ENCODE measurements at regions not wholly inside any gene's neighbourhood (a gene's known extent, or its start where the extent isn't known, plus 50 kb on each side); places are given as distances from the start of the nearest gene placed in this dataset.

DNA sequence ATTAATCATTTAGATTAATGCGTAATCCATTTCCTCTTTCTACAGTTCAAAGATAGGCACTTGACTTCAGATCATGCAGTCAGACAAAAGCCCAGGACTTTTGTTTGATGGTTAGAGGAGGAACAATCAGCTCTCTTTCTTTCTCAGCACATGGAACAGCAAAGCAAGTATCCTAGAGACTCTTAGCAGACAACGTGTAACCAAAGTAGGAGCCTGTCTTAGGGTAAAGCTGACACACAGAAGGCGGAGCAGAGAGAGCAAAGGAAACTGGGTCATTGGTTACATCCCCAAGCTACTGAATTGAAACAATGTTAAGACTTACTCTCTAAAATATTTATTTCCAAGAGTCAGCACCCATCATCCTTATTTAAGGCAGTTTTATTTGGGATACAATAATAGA, 110.0 kb upstream of the HES1 start:
- Histone ChIP-seq H3K36me3 (no peaks in the 10 kb centered on the region), H3K4me1 (no peaks in the 10 kb centered on the region), H3K9me3 (no peaks in the 10 kb centered on the region), H3K4me3 (no peak overlapping the region), H3K27ac (no peak overlapping the region), H3K27me3 (no peaks in the 10 kb centered on the region)
- intact Hi-C loops (cut with DNase I; ENCODE audit: low total_unique reads): no loop called here
- no peak for DNase-seq (ENCODE audit: low spot score in 2 of 2)
- TF ChIP-seq, protein P1, sequence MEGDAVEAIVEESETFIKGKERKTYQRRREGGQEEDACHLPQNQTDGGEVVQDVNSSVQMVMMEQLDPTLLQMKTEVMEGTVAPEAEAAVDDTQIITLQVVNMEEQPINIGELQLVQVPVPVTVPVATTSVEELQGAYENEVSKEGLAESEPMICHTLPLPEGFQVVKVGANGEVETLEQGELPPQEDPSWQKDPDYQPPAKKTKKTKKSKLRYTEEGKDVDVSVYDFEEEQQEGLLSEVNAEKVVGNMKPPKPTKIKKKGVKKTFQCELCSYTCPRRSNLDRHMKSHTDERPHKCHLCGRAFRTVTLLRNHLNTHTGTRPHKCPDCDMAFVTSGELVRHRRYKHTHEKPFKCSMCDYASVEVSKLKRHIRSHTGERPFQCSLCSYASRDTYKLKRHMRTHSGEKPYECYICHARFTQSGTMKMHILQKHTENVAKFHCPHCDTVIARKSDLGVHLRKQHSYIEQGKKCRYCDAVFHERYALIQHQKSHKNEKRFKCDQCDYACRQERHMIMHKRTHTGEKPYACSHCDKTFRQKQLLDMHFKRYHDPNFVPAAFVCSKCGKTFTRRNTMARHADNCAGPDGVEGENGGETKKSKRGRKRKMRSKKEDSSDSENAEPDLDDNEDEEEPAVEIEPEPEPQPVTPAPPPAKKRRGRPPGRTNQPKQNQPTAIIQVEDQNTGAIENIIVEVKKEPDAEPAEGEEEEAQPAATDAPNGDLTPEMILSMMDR (IDR thresholded peaks at IDR 0.05): no peak
- no peak for TF ChIP-seq POLR2A (IDR thresholded peaks at IDR 0.05)
- no peak for TF ChIP-seq POLR2AphosphoS5 (IDR thresholded peaks at IDR 0.05)

DNA sequence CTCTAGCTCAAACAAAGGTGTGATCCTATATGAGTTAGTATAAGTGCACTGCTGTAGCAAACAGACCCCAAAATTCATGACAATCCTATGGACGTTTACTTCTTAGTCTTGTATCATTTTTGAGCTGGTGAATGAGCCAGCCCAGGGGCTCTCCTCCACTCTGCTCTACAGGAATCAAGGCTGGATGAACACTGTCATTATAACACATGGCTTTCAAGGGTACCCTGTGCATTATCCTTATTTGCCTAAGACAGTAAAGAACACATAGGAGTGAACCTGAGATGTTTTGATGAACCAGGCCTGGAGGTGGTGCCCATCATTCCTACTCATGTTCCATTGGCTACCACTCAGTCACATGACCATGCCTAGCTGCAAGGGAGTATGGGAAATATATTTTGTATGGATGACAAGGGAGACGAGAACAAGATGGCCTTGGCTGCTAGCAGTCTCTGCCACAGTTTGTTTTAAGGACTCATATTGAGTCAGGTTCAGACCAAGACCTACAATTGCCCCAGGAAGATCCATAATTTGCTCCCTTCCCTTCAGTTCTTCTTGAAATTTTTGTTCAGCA, 107.4 kb upstream of the HES1 start:
- H3K27ac ChIP-seq: no peak overlapping the region
- H3K4me3 ChIP-seq: no peak overlapping the region
- no peaks in the 10 kb centered on the region for H3K36me3 ChIP-seq
- H3K9me3 ChIP-seq: no peaks in the 10 kb centered on the region
- no peaks in the 10 kb centered on the region for H3K4me1 ChIP-seq
- no peaks in the 10 kb centered on the region for H3K27me3 ChIP-seq
- DNase-seq (ENCODE audit: low spot score in 2 of 2): no peak
- TF ChIP-seq, protein P1 (IDR thresholded peaks at IDR 0.05): no peak
- TF ChIP-seq POLR2A (IDR thresholded peaks at IDR 0.05) (no peak), POLR2AphosphoS5 (IDR thresholded peaks at IDR 0.05) (no peak)
- intact Hi-C loops (cut with DNase I; ENCODE audit: low total_unique reads): no loop called here

DNA sequence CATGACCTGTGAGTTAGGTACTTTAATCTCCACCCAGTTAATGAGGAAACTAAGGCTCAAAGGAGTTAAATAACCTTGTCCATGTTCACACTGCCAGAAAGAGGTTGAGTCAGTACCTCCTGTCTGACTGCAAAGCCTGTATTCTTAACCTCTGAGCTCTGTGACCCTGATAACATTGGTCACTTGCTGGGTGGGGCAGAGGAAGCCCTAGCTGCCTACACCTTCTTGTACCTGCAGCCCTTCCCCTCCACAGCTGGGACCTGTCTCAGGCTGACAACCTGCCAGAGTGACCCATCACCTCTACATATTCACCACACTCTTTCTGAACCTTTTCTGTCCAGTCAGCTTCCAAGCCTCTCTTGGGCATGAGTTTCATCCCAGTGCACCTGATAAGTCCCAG, 106.1 kb upstream of the HES1 start:
- Histone ChIP-seq H3K4me3 (no peak overlapping the region), H3K27ac (no peak overlapping the region), H3K4me1 (no peaks in the 10 kb centered on the region), H3K27me3 (no peaks in the 10 kb centered on the region), H3K36me3 (no peaks in the 10 kb centered on the region), H3K9me3 (no peaks in the 10 kb centered on the region)
- TF ChIP-seq POLR2AphosphoS5 (IDR thresholded peaks at IDR 0.05) (no peak), POLR2A (IDR thresholded peaks at IDR 0.05) (no peak)
- TF ChIP-seq, protein P1 (IDR thresholded peaks at IDR 0.05): no peak
- DNase-seq (ENCODE audit: low spot score in 2 of 2): no peak
- intact Hi-C loops (cut with DNase I; ENCODE audit: low total_unique reads): no loop called here

DNA sequence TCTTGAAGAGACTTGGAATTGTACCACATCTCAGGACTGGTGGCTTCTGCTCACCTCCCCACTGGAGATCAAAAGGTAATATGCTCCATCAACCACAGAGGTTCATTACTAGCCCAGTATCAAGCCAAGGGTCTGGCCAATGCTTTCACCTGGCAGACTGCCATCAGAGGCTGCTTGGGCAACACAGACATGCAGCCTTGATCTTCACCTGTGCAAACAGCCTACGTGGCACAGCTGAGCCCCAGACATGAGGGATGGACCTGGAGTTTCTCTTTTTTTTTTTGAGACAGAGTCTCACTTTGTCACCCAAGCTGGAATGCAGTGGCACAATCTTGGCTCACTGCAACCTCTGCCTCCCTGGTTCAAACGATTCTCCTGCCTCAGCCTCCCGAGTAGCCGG, 105.6 kb upstream of the HES1 start:
- TF ChIP-seq, protein P1 (IDR thresholded peaks at IDR 0.05): no peak
- TF ChIP-seq POLR2A (IDR thresholded peaks at IDR 0.05) (no peak), POLR2AphosphoS5 (IDR thresholded peaks at IDR 0.05) (no peak)
- Histone ChIP-seq H3K27ac (no peak overlapping the region), H3K4me1 (no peaks in the 10 kb centered on the region), H3K27me3 (no peaks in the 10 kb centered on the region), H3K4me3 (no peak overlapping the region), H3K36me3 (no peaks in the 10 kb centered on the region), H3K9me3 (no peaks in the 10 kb centered on the region)
- intact Hi-C loops (cut with DNase I; ENCODE audit: low total_unique reads): no loop called here
- no peak for DNase-seq (ENCODE audit: low spot score in 2 of 2)

DNA sequence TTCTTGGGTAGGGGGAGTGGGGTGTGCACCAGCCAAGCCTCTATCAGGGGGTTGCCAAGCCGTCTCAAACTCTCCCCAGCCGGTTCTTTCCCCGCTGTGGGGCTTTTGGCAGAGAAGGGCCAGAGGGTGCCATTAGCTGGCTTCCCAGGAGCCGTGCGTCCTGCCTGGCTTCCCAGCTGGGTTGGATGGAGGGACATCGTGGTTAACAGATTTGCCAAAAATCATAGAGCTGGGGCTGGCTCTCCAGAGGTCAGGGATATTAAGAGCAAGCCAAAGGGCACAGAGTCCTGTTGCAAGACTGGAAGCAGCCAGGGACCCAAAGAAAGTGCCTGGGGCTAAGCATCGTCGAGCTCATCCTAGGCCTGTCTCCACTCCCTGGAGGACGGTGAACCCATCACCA, 104.6 kb upstream of the HES1 start:
- intact Hi-C loops (cut with DNase I; ENCODE audit: low total_unique reads): no loop called here
- H3K36me3 ChIP-seq: no peaks in the 10 kb centered on the region
- TF ChIP-seq POLR2AphosphoS5 (IDR thresholded peaks at IDR 0.05) (no peak), POLR2A (IDR thresholded peaks at IDR 0.05) (no peak)
- TF ChIP-seq, protein P1 (IDR thresholded peaks at IDR 0.05): no peak
- no peak overlapping the region for H3K4me3 ChIP-seq
- no peaks in the 10 kb centered on the region for H3K27me3 ChIP-seq
- H3K9me3 ChIP-seq: no peaks in the 10 kb centered on the region
- H3K4me1 ChIP-seq: no peaks in the 10 kb centered on the region
- no peak overlapping the region for H3K27ac ChIP-seq
- DNase-seq (ENCODE audit: low spot score in 2 of 2): no peak
